ENCODE measurements at regions not wholly inside any gene's neighbourhood (a gene's known extent, or its start where the extent isn't known, plus 50 kb on each side); places are given as distances from the start of the nearest gene placed in this dataset.

GRCh38 chr3:104582092-104582491 is 784.6 kb upstream of the ALCAM start:
- TF ChIP-seq CTCF (IDR thresholded peaks at IDR 0.05) (no peak), POLR2A (IDR thresholded peaks at IDR 0.05) (no peak)
- H3K27me3 ChIP-seq, result no peaks in the 10 kb centered on the region
- intact Hi-C loops (cut with DNase I), result no loop called here
- no peak overlapping the region for H3K4me3 ChIP-seq
- DNase-seq, result no peak
- H3K4me1 ChIP-seq (replicated peaks in 1 of 2), result no peaks in the 10 kb centered on the region
- no peaks in the 10 kb centered on the region for H3K36me3 ChIP-seq (replicated peaks in 1 of 2)
- H3K9me3 ChIP-seq (replicated peaks in 1 of 3), result peaks cover 0 to under 1% (median 0%) of the 10 kb centered on the region in 3 donors
- no peak overlapping the region for H3K27ac ChIP-seq

- no peak for DNase-seq
- no peak for TF ChIP-seq POLR2A (IDR thresholded peaks at IDR 0.05)
- TF ChIP-seq CTCF (IDR thresholded peaks at IDR 0.05), result no peak
- Histone ChIP-seq H3K27ac (no peak overlapping the region), H3K4me1 (replicated peaks in 1 of 2) (no peaks in the 10 kb centered on the region), H3K9me3 (replicated peaks in 1 of 3) (no peaks in the 10 kb centered on the region), H3K4me3 (no peak overlapping the region), H3K36me3 (replicated peaks in 1 of 2) (no peaks in the 10 kb centered on the region), H3K27me3 (no peaks in the 10 kb centered on the region)
- 86 to 91% (median 87%) methylated on average over 5 of the region's 5 CpGs for WGBS, 4 donors
- intact Hi-C loops (cut with DNase I), result no loop called here
These were observed 782.0 kb upstream of the ALCAM start for GRCh38 chr3:104584682-104585081.

GRCh38 chr3:104586344-104586743 is 780.4 kb upstream of the ALCAM start:
- TF ChIP-seq POLR2A (IDR thresholded peaks at IDR 0.05) (no peak), CTCF (IDR thresholded peaks at IDR 0.05) (no peak)
- intact Hi-C loops (cut with DNase I), result no loop called here
- Histone ChIP-seq H3K4me1 (replicated peaks in 1 of 2) (no peaks in the 10 kb centered on the region), H3K27ac (no peak overlapping the region), H3K4me3 (no peak overlapping the region), H3K36me3 (replicated peaks in 1 of 2) (no peaks in the 10 kb centered on the region), H3K9me3 (replicated peaks in 1 of 3) (no peaks in the 10 kb centered on the region), H3K27me3 (no peaks in the 10 kb centered on the region)
- DNase-seq, result no peak

GRCh38 chr3:104588442-104588841 is 778.3 kb upstream of the ALCAM start:
- Histone ChIP-seq H3K27me3 (no peaks in the 10 kb centered on the region), H3K4me3 (no peak overlapping the region), H3K4me1 (replicated peaks in 1 of 2) (no peaks in the 10 kb centered on the region), H3K9me3 (replicated peaks in 1 of 3) (peaks cover 0 to 2% (median 0%) of the 10 kb centered on the region in 3 donors), H3K36me3 (replicated peaks in 1 of 2) (no peaks in the 10 kb centered on the region), H3K27ac (no peak overlapping the region)
- no peak for DNase-seq
- intact Hi-C loops (cut with DNase I), result no loop called here
- 62 to 81% (median 67%) methylated on average over 3 of the region's 3 CpGs for WGBS, 4 donors
- TF ChIP-seq CTCF (IDR thresholded peaks at IDR 0.05) (no peak), POLR2A (IDR thresholded peaks at IDR 0.05) (no peak)
